DMS114 treated with DMSO at 0.1 percent for 48 hours (cell line): ENCODE measurements at regions not wholly inside any gene's neighbourhood (a gene's known extent, or its start where the extent isn't known, plus 50 kb on each side); places are given as distances from the start of the nearest gene placed in this dataset.
"Not testable (repeated sequence)": the region's sequence is repeated elsewhere in the genome, so short reads cannot be mapped to it uniquely, and the experiment has no call there.

Experiments
- DNase-seq: peaks from one replicate; lab custom pipeline; 2025; ENCODE audit not compliant: unreplicated experiment; lab: John Stamatoyannopoulos, UW

DNA sequence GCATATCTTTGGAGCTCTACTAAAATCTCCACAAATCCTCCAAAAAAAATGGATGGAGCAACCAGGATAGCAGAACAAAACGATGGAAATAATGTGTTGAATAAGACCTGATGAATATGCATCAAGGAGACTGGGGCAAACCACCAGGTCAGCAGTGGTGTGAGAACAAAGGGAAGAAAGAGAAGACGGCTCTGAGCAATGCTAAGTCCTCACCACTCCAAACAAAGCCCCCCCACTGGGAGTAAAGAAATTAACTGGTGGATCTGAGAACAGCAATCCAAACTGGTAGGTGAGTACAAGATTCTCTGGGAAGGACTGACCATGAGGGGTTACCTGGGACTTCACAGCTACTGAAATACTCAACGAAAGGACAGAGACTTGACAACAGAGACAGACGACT is 977.3 kb downstream of the TBL1XR1 start:
- no peak for DNase-seq

- no peak for DNase-seq
Observed at GRCh38 chr3:176214758-176215157, 982.5 kb downstream of the TBL1XR1 start.

GRCh38 chr3:176213314-176213713 is 984.0 kb downstream of the TBL1XR1 start:
- not testable (repeated sequence) for DNase-seq

GRCh38 chr3:176208915-176209314 is 988.4 kb downstream of the TBL1XR1 start:
- no peak for DNase-seq

- no peak for DNase-seq
Observed at GRCh38 chr3:176208283-176208682, 989.0 kb downstream of the TBL1XR1 start.

- DNase-seq = no peak
Observed at GRCh38 chr3:176206809-176207208, 990.5 kb downstream of the TBL1XR1 start.

DNA sequence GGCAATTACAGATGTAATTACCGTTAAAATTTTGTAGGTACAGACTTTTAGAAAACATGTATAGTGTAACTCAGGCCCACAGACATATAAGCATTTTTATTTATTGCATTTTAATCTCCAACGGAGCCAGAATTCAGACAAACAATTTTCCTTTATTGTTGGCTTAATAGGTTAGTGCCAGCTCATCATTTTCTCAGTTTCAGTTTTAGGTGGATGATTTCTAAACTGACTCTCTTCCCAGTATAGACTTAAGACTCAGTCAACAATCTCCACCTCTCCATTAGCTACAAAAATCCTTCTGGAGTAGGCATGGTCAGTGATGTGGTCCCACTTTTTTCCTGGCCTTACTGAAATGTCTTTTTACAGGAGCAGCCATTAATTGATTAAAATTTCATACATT is 994.6 kb downstream of the TBL1XR1 start:
- DNase-seq = no peak

DNA sequence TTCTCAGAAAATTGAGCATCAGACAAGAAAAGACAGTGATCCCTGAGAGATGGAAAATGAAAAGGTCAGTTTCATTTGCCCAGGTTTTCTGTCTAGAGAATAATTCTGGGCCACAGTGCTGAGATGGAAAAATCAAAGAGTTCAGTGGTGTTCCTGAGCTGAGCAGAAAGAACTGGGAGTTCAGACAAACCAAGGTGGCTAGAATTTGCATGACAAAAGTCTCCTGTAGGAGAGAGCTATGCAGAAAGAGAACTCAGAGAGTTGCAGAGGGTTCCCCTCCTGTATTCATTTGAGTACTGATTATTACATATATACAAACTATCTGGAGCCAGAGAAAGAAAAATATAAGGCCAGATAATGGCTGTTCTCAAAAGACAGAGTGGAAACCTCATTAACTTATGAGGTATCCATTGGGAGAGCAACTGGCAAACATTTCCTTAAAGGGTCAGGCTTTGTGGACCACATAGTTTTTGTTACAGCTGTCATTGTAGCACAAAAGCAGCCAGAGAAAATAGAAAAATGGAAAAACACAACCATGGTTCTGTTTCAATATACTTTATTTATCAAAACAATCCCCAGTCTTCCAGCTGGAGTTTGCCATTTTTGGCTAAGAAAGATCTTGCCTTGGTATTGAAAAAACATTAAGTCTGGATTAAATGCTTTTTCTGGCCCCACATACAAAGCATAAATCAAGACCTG is 1004.1 kb downstream of the TBL1XR1 start:
- DNase-seq = no peak

DNA sequence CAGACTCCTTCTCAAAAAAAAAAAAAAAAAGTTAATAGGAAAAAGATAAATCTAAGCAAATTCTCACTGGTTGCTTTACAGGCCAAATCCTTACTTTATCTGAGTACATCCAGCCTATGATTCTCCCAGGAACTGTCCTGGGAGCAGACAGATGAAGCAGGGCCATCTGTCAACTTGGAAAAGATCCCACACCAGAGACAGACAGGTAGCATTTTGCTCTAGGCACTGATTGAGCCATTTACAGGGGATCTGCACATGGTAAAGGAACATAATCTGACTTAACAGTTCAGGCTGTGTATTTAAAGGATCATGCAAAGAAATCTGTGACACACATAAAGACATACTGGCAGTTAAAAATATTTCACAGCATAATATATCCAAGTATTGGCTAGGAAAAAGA is 1006.5 kb downstream of the TBL1XR1 start:
- DNase-seq = no peak

- DNase-seq = no peak
Observed at GRCh38 chr3:176183181-176183580, 1014.1 kb downstream of the TBL1XR1 start.

- DNase-seq = no peak
Observed at GRCh38 chr3:176174060-176174459, 1023.2 kb downstream of the TBL1XR1 start.

DNA sequence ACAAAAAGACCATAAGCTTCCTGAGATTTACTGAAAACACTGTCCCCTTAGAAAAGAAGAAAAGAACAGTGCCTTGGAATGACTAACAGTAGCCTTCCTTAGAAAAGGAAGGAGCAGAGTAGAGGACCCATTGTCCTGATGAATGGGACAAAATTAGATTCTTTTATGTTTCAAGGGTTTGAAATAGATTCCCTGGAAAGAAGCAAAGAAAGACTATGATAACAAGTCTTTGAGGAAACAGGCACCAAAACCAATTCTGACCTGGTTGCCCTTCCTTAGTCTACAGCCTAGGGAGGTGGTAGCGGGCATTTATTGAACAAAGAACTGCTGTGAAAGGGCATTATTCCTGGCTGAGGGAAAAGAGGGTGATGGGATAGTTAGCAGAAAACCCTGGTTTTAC is 1024.8 kb downstream of the TBL1XR1 start:
- DNase-seq = no peak

DNA sequence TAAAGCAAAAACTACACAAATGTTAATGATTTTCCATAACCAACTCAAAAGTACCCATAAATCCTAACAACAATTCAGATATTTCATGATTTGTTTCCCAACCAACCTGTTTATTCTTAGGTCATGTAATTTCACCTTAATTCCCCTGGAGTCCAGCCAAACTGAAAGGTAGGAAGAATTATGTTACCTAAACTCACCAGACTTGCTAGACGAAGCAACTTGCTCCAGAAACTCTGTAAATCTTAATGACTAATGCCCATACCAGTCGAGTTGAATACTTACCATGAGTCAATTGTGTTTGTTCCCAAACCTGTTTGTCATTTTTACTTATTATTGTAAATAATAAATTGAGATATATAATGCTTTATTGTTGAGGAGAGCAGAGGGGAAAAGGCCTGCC is 1030.0 kb downstream of the TBL1XR1 start:
- DNase-seq = no peak

- DNase-seq = no peak
Observed at GRCh38 chr3:176160997-176161396, 1036.3 kb downstream of the TBL1XR1 start.

DNA sequence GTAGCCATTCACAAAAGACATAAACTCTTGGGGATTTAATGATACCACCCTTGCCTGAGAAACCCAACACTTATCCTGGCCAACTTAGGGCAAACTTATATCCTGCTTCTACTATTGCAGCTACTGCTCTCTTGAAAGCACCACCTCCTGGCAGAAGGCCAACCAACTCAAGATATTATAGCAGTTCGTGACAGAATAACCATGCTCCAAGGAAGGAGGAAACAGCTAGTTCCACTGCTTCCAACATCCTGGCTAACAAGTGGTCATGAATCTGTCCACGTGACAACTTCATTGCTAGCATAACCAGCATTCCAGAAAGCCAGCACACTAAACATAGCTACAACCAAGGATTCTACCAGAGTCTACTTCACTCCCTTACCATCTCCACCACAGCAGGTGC is 1037.5 kb downstream of the TBL1XR1 start:
- no peak for DNase-seq

- no peak for DNase-seq
Observed at GRCh38 chr3:176155012-176155411, 1042.3 kb downstream of the TBL1XR1 start.

DNA sequence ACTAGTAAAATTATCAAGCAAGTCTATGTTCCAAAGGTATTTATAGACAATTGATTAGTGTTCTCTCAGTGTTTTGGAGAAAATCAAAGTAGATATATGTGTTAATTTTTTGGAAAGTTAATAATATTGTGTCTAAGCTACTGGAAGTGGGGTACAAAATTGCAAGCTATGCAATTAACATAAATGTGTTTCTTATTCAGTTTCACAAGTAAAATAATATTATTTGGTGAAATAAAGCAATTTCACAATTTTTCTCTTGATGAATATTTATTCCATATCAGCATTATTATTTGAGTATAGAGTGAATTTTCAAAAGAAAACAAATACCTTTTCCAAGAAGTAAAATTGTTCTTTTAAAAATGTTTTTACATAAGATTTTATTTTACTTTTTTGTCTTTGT is 1047.7 kb downstream of the TBL1XR1 start:
- no peak for DNase-seq

GRCh38 chr3:176147251-176147650 is 1050.0 kb downstream of the TBL1XR1 start:
- DNase-seq = no peak

DNA sequence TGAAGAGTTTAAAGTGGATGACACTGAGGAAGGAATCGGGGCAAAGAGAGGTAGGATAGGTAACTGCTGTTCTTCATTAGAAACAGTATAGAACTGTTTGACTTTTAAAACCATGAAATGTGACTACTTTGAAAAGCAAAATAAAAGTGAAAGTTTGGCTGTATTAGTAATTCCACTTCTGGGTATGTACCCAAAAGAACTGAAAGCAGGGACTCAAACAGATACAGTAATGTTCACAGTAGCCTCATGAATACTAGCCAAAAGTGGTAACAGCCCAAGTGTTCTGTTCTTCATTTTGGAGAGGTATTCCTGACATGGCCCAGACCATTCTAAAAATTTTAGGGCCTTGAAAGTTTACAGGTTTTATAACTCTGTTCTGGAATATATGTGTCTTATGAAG is 1055.4 kb downstream of the TBL1XR1 start:
- no peak for DNase-seq

DNA sequence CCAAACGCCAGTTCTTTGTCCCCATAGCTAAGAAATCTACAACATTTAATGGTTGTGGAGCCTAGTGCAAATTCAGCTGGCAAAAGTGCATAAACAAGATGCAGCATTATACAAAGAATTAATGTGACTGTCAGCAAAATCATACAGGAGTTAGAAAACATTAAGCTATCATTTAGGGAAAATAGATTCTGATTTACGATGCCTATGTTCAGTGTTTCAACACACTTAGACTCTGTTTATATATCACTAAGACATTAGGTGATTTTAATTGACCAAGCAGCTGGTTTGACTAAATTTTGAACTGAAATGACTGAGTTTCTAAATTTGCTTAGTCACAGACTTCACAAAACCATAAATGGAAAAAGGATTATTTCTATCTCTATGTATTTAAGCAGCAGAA is 1076.8 kb downstream of the TBL1XR1 start:
- DNase-seq = no peak

GRCh38 chr3:176119826-176120225 is 1077.5 kb downstream of the TBL1XR1 start:
- DNase-seq = no peak

DNA sequence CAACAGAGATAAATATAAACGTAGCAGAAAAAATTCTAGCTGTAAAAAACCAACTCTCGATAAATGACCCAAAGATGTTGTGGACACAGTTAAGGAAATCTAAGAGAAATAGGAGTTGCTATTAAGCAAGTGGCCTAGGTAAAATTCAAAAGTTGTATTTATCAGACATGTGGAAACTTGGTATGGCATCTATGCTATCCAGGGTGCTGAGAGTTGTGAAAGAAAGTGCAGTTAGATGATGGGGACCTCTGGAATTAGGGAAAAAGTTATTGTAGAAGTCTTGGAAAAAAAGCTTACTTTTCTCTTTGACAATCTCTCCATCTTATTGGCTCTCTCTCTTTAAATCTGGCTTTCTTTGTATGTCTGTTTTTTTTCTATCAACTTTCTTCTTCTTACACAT is 1090.9 kb downstream of the TBL1XR1 start:
- DNase-seq = no peak

DNA sequence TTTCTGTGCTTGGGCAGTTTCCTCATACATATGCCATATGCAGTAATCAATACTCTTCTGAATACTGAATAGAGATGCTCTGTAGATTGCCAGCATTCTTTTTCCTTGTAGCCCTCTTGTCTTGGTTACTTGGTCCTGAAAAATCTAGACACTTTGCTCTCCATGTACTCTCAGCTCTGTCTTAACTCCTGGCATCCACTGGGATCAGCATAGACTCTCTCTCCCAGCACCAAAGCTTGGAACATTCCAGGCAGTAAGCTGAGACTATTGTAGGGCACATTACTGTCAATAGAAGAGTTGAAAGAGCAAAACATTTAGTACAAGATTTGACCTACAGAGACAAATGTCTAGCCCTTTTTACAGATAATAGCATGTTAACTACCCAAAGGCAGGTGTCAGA is 1100.3 kb downstream of the TBL1XR1 start:
- no peak for DNase-seq
